Left hindlimb (tissue), 1 donor: ENCODE measurements at regions not wholly inside any gene's neighbourhood (a gene's known extent, or its start where the extent isn't known, plus 50 kb on each side); places are given as distances from the start of the nearest gene placed in this dataset.

Experiments
- DNase-seq: peaks from one replicate; pipeline ENCODE4 v3.0.0-alpha.2; 2018

- no peak for DNase-seq
Measured at GRCh38 chr14:54216827-54217226, 180.0 kb upstream of the CDKN3 start.

- DNase-seq: no peak
Measured at GRCh38 chr14:54219261-54220070, 177.3 kb upstream of the CDKN3 start.

DNA sequence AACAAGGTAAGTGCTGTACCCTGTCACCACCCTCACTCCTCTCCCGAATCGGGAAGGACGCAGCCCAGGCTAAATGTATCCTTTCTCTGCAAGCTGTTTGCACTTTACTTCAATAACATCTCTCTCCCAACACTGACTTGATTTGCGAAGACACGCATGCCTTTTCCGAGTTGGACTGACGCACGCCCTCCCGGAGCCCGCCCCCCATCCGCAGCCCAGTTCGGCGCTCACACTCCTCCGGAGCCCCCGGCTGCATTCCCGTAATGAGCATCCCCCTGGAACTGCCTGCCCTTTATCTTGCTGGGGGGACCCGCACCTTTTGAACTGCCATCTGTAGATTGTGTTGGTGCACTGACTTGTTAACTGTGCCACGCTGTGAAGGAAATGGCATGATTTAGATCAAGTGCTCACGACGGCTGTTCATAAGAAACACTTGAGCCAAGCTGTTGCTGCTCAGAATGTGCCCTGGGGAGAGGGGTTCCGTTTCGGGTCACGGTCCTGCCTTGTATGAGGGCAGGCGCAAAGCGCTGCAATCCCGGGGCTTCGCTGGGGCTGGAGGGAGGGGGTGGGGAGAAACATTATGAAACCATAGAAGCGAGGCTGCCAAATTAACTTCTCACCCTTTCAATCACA lies 176.6 kb upstream of the CDKN3 start:
- DNase-seq: peak; percentile 58

DNA sequence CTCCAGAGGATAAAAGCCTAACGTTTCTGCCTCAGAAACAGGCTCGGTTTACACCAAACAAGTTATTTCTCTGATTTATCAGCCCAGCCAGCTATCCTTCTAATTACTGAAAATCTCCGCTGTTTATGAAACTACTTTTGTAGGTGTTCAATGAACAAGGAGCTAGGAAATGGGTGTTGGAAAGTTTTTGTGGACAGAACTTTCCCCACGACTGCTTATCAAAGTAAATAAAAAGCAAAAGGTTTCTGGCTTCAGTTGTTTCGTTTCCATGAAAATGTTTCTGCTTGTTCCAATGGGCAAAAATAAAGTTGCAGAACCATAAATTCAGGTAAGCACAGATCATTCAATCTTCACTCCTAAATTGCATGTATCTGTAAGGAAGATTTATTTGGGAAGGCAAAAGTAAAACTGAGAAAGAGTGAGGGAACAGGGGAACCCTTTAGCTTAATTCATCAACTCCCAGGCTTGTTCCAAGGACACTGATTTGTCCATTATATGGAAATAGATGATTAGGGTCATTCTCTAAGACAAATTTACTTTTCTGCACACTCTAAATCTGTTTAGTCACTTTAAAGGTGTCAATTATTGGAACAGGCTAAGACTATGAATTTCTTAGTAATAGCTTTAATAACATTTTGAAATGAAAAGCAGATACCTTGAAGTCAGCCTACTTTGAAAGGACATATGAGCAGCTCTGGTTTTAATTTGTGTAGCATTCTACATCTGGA lies 175.9 kb upstream of the CDKN3 start:
- DNase-seq: no peak

GRCh38 chr14:54221432-54221803 lies 175.4 kb upstream of the CDKN3 start:
- DNase-seq: no peak

GRCh38 chr14:54221971-54222370 lies 174.8 kb upstream of the CDKN3 start:
- DNase-seq: peak; percentile 40

DNA sequence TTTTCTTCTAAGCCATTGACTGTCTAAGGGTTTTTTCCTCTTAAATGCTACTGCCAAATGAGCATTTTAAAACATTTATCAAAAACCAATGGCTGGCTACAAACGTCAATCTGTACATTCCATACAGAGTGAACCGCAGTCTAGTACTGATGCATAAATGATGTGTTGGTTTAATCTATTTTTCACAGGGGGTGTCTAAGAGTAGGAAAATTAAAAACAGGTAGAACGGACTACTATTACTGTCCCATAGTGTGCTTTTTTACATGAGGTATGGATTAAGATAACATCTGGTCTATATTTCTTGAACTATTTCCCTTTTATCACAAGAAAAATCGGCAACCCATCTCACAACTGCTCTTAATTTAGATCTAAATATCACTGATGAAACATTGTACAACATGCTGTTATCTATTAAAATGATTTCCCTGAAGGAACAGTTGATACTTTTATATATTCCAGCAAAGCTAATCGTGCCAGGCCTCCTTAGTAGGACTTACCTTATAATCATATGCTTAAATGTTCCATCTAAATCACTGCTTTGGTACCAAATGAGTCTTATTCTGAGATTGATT lies 172.9 kb upstream of the CDKN3 start:
- no peak for DNase-seq

- DNase-seq: no peak
Measured at GRCh38 chr14:54225457-54226060, 171.2 kb upstream of the CDKN3 start.

GRCh38 chr14:54226103-54226502 lies 170.7 kb upstream of the CDKN3 start:
- no peak for DNase-seq

- DNase-seq: no peak
Measured at GRCh38 chr14:54226558-54226957, 170.2 kb upstream of the CDKN3 start.

DNA sequence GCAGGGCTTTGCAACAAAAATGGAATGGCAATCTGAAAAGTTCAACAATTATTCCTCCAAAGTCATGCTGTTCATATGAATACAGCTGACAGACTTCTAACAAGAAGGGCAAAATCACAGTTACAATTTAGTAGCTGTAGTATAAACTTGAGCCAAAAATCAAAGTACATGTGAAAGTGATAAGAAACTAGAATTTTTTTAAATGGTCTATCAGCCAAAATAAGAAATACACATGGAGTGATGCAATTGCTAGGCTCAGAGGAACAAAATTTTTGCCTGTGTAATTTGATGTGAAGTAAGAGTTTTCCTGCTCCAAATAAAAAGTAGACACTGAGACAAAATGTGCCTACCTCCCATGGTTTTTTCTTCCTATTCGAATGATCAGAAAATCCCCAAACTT lies 167.7 kb upstream of the CDKN3 start:
- DNase-seq: no peak

DNA sequence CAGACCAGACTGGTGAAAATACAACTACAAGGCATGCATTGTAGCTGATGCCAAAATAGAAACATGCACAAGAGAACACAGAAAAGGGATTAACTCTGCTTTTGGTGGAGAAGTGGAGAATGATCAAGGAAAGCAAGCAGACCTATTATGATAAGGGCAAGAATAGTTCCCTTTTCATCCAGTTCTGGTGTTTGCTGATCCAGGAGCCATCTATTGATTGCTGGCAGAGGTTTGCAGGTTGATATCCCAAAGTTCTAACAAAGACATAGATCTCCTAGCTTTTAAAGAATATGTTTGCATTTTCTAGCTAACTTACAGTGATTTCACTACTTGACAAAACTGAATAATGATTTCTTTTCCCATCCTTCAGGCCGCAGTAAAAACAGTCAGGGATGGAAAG lies 166.2 kb upstream of the CDKN3 start:
- no peak for DNase-seq

DNA sequence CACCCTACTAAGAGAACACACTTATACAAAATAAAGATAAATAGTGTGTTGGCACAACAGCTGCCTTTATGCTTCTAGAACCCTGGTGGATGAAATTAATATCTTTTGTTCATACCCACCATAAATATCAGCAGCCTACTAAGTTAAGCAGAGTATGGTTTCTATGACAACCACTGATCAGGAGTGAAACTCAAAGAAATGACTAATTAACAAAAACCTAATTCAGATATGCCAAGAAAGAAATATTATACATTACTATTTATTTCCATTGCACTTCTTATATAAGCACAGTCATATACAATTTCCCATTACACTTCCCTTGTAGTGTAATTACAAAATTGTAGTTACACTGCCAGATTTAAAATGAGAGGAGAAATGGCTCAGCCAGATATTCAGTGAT lies 164.1 kb upstream of the CDKN3 start:
- DNase-seq: no peak

GRCh38 chr14:54241517-54241916 lies 155.3 kb upstream of the CDKN3 start:
- DNase-seq: no peak

GRCh38 chr14:54251356-54251755 lies 145.5 kb upstream of the CDKN3 start:
- DNase-seq: no peak

- DNase-seq: no peak
Measured at GRCh38 chr14:54252072-54252730, 144.6 kb upstream of the CDKN3 start.

DNA sequence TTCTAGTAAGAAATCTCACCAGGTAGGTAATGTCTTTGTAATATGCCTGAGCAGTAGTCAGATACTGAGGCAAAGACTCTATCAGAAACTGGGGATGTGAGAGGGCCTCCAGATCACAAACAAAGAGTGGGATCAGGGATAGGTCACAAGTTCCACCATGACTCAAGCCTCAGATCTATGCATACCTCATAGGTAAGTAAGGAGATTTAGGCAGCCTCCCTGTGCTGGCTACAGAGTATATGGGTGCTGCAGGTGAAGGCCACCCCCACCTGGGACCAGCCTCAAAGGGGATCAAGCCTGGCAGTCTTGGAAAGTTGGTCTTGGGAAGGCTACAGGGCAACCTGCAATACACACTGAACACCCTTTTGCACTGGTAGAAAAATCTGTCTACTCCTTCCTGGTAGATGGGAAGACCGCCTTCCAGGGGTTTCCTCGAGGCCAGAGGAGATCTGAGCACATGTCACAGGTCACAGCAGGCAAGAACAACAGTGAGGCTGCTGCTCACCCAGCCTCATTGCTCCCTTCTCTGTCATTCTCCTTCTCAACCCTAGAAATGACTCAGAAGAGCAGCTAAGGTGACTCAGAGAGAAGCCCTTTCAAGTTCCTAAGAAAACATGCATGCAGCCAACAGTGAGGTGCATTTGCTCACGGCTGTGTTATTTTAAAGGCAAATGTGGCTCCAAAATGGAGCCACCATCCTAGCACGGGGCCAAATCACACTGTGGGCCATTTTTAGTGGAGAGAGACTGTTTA lies 143.4 kb upstream of the CDKN3 start:
- DNase-seq: no peak

GRCh38 chr14:54256156-54256555 lies 140.7 kb upstream of the CDKN3 start:
- no peak for DNase-seq

- DNase-seq: no peak
Measured at GRCh38 chr14:54257424-54257823, 139.4 kb upstream of the CDKN3 start.

- DNase-seq: no peak
Measured at GRCh38 chr14:54258382-54258781, 138.4 kb upstream of the CDKN3 start.

- no peak for DNase-seq
Measured at GRCh38 chr14:54259821-54260220, 137.0 kb upstream of the CDKN3 start.

DNA sequence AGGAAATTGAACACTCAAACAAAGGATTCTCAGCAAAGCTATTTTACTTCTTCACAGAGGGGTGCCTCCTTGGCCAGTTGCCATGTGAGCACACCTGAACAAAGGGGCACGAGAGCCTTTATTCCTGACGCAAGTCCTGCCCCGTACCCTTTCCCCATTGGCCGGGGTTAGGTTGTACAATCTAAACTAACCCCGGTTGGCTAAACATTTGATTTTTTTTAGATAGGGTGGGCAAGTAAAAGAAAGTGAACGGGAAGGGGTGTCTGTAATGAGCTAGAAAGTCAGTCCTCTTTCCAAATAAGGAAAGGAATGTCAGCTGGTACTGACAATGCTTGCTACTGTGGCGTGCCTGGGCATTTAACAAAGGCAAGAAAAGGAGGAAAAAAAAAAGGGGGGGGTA lies 135.5 kb upstream of the CDKN3 start:
- no peak for DNase-seq
